ENCODE measurements at regions not wholly inside any gene's neighbourhood (a gene's known extent, or its start where the extent isn't known, plus 50 kb on each side); places are given as distances from the start of the nearest gene placed in this dataset.

GRCh38 chr13:40388617-40389016 is 277.8 kb downstream of the FOXO1 start:
- ATAC-seq = peak; percentile 48
- DNase-seq = no peak
- intact Hi-C loops (cut with micrococcal nuclease) = no loop called here

- intact Hi-C loops (cut with micrococcal nuclease) = no loop called here
- ATAC-seq (no peak), DNase-seq (no peak)
These were observed 277.3 kb downstream of the FOXO1 start for GRCh38 chr13:40389081-40389641.

- no peak for DNase-seq
- intact Hi-C loops (cut with micrococcal nuclease) = no loop called here
- ATAC-seq = no peak
These were observed 276.0 kb downstream of the FOXO1 start for GRCh38 chr13:40390401-40390916.

- intact Hi-C loops (cut with micrococcal nuclease) = no loop called here
- ATAC-seq (no peak), DNase-seq (no peak)
These were observed 274.7 kb downstream of the FOXO1 start for GRCh38 chr13:40391788-40392187.

GRCh38 chr13:40394304-40394985 is 272.0 kb downstream of the FOXO1 start:
- intact Hi-C loops (cut with micrococcal nuclease) = no loop called here
- DNase-seq = no peak
- no peak for ATAC-seq

GRCh38 chr13:40398065-40398464 is 268.4 kb downstream of the FOXO1 start:
- intact Hi-C loops (cut with micrococcal nuclease) = no loop called here
- DNase-seq (no peak), ATAC-seq (no peak)

GRCh38 chr13:40399756-40400155 is 266.7 kb downstream of the FOXO1 start:
- DNase-seq (no peak), ATAC-seq (no peak)
- intact Hi-C loops (cut with micrococcal nuclease) = no loop called here

GRCh38 chr13:40401911-40402776 is 264.3 kb downstream of the FOXO1 start:
- intact Hi-C loops (cut with micrococcal nuclease) = no loop called here
- peak; percentile 98 for ATAC-seq
- DNase-seq = peak; percentile 96

- ATAC-seq (peak; percentile 15), DNase-seq (no peak)
- intact Hi-C loops (cut with micrococcal nuclease) = no loop called here
These were observed 263.5 kb downstream of the FOXO1 start for GRCh38 chr13:40402931-40403431.

GRCh38 chr13:40403509-40404241 is 262.8 kb downstream of the FOXO1 start:
- intact Hi-C loops (cut with micrococcal nuclease) = no loop called here
- peak; percentile 4 for ATAC-seq

GRCh38 chr13:40404407-40404806 is 262.0 kb downstream of the FOXO1 start:
- ATAC-seq (no peak), DNase-seq (no peak)
- intact Hi-C loops (cut with micrococcal nuclease) = no loop called here

More at GRCh38 chr13:40403509-40404241, 262.8 kb downstream of the FOXO1 start:
- peak; percentile 42 for DNase-seq

- DNase-seq (no peak), ATAC-seq (no peak)
- intact Hi-C loops (cut with micrococcal nuclease) = no loop called here
These were observed 261.3 kb downstream of the FOXO1 start for GRCh38 chr13:40404967-40405716.

- DNase-seq = no peak
- intact Hi-C loops (cut with micrococcal nuclease) = no loop called here
- ATAC-seq = no peak
These were observed 259.9 kb downstream of the FOXO1 start for GRCh38 chr13:40406405-40407120.

GRCh38 chr13:40407567-40407966 is 258.9 kb downstream of the FOXO1 start:
- DNase-seq = no peak
- ATAC-seq = no peak
- intact Hi-C loops (cut with micrococcal nuclease) = no loop called here

- intact Hi-C loops (cut with micrococcal nuclease) = no loop called here
- DNase-seq (no peak), ATAC-seq (no peak)
These were observed 257.8 kb downstream of the FOXO1 start for GRCh38 chr13:40408602-40409001.

GRCh38 chr13:40409278-40409677 is 257.2 kb downstream of the FOXO1 start:
- DNase-seq = no peak
- ATAC-seq = no peak
- intact Hi-C loops (cut with micrococcal nuclease) = no loop called here

GRCh38 chr13:40410315-40410714 is 256.1 kb downstream of the FOXO1 start:
- intact Hi-C loops (cut with micrococcal nuclease) = no loop called here
- DNase-seq (no peak), ATAC-seq (peak; percentile 43)

GRCh38 chr13:40420160-40420740 is 246.2 kb downstream of the FOXO1 start:
- intact Hi-C loops (cut with micrococcal nuclease) = no loop called here
- no peak for DNase-seq
- ATAC-seq = no peak
